CD4-positive, alpha-beta T cell treated with Interleukin-12 subunit alpha and Interleukin-12 subunit beta, for 1 hour (primary cell): ENCODE measurements at regions not wholly inside any gene's neighbourhood (a gene's known extent, or its start where the extent isn't known, plus 50 kb on each side); places are given as distances from the start of the nearest gene placed in this dataset.
"Not testable (repeated sequence)": the region's sequence is repeated elsewhere in the genome, so short reads cannot be mapped to it uniquely, and the experiment has no call there.

ENCODE experiments used
- DNase-seq: peaks from one replicate; pipeline ENCODE4 v3.0.0-alpha.2; 2020

DNA sequence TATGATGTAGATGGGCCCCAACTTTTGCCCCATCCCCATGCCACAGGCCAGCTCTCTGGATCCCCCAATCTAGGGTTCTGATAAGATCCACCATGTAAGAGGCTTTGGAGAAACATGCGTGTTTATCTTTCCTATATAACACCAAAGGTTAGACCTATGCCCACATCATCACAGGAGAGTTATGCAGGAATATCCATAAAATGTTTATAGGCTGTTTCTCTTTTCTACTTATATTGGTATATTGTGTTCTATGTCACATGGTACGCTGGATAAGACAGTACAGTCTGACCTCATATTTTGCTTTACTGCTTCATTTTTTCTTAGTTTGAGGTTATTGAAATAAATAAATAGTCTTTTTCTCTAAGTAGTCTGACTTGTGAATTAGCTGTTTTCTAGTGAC lies 1013.9 kb upstream of the GYPC start:
- DNase-seq: no peak

DNA sequence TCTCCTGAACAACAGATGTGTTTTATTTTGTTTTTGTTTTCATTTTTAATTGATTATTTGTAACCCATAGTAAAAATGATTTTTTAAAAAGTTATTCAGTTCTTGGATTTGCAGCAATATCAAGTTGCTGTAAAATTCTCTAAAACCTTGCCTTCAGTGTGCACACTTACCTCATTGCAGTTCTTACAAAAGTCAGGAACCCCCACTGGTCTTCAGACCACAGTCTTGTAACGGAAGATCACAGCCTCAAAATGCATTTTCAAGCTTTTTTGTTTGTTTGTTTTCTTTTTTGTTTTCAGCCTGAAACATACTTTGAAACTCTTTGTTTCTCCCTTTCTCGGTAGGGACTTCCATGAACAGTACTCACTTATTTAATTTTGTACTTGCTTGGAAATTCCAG lies 1012.8 kb upstream of the GYPC start:
- DNase-seq: no peak

DNA sequence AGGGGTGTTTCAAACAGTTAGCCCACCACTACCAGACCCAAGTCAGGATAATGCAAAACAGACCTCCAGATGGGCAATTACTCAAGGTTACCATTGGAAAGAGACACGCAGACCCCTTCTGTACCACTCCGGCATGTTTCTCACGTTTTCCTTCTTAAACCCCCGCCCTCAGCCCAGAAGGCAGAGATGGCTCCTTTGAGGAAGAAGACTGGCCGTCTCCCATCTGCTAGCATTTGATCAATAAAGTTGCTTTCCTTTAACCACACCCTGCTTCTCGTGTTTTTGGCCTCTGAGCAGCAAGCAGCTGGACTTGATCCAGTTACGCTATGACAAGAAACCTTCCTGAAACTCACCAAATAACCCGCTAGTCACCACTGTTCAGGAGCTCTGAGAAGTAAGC lies 1012.4 kb upstream of the GYPC start:
- no peak for DNase-seq

DNA sequence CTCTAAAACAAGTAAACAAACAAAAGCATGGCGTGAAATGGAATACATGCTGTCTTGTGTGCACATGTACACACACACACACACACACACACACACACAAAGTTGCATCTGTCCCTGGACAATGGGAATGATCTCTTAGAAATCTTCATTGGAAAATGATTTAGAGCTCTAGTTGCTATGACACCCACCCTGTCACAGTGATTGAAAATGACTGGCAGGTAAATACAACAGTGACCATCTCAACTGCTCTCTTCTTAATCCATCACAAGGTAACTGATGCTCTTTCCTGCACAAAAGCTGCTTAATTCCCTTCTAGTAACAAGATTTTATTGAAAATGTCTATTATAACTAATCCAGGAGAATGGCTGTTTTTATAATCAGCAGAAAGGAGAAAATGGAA lies 1011.7 kb upstream of the GYPC start:
- no peak for DNase-seq

DNA sequence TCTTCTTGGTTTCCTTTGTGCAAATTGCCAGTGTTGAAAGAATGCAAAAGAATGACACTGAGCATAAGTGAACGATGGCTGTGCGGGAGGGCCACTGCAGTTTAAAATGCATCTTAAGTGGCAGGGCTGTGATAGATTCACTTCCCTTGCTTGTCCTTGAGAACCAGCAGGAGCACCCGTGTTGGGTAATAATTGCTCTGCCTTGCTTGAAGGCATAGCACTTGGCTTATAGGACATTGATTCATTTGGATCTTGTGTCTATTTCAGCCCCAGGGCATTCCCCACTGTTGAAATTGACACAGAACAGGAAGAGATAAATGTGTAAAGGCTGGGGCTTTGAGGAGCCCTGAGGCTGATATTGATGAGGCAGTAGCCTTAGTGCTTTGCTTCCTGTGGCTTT lies 1003.7 kb upstream of the GYPC start:
- no peak for DNase-seq

DNA sequence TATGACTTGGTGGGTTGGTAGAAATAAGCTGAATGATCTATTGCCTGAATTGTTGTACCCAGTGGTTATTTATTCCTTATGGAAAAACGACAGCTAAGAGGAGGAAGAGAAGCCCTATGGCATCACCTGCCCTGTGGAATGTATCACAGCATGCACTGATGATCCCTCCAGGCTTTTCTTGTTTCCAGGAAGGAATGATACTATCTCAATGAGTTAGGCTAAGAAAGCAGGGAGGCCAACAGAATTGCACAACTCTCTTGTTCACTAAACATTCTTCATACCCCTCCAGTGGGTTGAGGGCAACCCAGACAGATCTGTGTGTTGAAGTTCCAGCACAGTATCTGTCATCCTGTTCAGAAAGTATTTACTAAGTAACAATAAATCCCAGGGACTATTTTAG lies 1001.7 kb upstream of the GYPC start:
- no peak for DNase-seq

DNA sequence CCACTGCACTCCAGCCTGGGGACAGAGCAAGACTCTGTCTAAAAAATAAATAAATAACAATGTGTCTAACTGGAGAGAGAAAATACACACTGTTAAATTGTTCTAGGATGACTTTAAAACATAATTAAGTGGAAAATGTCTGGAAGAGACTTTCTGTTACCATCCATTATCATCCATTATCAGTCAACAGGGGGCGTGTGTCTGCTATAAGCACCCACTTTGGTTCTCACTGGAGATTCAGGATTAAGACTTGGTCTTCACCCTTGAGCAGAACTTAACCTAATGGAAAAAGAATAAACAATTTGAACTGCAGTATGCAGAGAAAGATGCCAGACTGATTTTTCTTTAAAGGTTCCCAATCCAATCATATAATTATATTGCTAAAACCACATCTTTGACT lies 999.8 kb upstream of the GYPC start:
- no peak for DNase-seq

DNA sequence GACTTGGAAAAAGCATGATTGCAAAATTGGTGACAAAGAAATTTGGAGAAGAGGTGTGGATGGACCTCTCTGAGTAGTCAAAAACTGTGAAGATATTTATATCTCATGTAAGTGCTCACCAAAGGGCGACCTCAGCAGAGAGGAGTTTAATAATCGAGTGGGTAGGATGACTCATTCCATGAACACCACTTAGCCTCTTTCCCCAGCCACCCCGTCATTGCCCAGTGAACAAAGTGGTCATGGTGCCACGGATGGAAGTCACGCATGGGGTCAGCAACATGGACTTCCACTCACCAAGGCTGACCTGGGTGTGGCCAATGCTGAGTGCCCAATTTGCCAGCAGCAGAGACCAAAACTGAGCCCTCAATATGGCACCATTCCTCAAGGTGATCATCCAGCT lies 997.4 kb upstream of the GYPC start:
- DNase-seq: no peak

DNA sequence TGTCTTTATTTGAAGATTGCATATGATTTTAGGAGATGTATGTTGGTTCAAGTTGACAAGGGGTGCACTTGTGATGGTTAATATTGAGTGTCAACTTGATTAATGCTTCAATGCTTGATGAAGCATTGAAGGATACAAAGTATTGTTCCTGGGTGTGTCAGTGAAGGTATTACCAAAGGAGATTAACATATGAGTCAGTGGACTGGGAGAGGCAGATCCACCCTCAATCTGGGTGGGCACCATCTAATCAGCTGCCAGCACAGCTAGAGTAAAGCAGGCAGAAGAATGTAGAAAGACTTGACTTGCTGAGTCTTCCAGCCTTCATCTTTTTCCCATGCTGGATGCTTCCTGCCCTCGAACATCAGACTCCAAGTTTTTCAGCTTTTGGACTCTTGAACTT lies 995.6 kb upstream of the GYPC start:
- not testable (repeated sequence) for DNase-seq

DNA sequence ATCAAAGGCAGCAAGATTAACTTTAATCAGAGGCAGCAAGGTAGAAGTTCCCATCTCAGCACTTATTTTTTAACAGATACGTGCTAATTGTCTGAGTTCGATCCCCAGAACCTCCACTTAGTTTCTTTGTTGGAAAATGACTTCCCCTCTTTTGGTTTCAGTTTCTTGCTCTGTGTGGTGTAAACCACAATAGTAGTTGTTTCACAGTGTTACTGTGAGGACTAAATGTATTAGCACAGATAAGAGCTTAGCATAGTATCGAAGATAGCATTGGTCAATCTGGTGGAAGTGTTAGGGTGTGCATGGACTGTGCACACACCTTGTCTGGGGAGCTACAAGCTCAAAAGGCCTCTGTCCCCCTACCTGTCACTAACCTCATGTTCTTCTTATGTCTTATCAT lies 988.3 kb upstream of the GYPC start:
- DNase-seq: no peak

DNA sequence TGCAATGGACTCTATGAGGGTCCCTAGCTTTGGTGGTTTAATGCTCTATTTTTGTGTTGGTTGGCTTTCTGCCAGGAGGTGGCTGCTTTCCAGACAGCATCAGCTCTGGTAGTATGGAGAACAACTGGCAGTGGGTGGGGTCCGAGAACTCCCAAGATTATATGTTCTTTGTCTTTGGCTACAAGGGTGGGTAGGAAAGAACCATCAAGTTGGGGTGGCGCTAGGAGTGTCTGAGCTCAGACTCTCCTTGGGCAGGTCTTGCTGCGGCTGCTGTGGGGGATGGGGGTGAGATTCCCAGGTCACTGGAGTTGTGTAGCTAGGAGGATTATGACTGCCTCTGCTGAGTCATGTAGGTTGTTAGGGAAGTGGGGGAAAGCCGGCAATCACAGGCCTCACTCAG lies 976.1 kb upstream of the GYPC start:
- no peak for DNase-seq

DNA sequence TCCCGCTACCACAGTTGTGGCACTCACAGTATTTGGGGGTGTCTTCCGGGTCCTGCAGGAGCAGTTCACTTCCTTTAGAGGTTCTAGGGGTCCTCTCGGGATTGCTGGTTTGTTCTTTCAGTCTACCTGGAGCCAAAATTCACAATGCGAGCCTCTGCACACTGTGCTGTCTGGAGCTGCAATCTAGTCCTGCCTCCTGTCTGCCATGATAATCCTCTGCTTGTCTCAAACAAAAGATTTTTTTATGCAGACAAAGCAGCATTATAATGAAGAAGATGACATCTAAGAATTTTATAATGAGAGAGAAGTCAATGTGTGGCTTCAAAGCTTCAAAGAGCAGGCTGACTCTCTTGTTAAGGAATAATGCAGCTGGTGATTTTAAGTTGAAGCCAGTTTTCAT lies 975.1 kb upstream of the GYPC start:
- DNase-seq: no peak

DNA sequence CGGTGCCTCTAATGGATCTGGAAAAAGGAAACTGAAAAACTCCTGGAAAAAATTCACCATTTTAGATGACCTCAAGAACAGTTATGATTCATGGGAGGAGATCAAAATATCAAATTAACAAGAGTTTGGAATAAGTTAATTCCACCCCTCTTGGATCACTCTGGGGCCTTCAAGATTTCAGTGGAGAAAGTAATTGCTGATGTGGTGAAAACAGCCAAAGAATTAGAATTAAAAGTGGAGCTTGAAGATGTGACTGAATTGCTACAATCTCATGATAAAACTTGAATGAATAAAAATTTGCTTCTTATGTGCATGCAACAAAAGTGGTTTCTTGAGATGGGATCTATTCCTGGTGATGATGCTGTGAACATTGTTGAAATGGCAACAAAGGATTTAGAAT lies 974.4 kb upstream of the GYPC start:
- DNase-seq: no peak

DNA sequence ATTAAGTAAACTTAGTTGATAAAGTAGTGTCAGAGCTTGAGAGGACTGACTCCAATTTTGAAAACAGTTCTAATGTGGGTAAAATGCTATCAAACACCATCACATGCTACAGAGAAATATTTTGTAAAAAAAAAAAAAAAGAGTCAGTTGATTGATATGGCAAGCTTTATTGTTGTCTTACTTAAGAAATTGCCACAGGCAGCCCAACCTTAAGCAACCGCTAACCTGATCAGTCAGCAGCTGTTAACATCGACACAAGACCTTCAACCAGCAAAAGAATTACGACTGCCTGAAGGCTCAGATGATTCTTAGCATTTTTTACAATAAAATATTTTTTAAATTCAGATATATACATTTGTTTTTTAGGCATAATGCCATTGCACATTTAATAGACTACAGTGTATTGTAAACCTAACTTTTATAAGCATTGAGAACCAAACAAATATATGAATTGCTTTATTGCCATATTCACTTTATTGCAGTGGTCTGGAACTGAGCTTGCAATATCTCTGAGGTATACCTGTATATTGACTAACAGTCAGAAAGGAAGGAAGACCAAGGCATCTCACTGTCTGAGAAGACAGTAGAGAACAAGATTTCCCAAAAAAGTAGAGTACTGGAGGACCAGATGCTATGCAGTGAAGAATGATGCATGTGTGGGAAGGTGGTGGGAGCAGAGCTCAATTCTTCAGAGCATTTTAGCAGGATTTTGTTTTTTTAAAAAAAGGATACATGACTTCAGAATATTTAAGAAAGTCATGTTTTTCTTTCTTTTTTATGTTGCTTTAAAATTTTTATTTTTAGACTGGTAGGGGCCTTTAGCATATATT lies 973.8 kb upstream of the GYPC start:
- no peak for DNase-seq

DNA sequence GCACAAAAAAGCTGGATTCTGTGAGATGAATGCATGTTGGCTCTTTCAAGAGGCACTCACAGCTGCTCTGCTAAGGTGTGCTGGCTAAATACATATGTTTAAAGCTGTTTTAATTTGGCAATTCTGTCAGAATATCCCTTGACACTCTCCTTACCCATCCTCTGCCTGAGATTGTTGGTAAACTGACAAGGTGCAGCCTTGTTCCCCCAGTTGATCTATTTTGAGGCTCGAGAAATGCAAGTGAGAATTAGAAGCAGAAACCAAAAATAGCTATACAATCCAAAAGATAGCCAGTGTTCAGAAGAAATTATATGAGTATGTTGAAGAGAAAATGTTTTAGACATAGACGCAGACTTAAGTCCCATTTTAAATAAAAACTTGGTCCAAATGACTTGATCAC lies 971.7 kb upstream of the GYPC start:
- no peak for DNase-seq

DNA sequence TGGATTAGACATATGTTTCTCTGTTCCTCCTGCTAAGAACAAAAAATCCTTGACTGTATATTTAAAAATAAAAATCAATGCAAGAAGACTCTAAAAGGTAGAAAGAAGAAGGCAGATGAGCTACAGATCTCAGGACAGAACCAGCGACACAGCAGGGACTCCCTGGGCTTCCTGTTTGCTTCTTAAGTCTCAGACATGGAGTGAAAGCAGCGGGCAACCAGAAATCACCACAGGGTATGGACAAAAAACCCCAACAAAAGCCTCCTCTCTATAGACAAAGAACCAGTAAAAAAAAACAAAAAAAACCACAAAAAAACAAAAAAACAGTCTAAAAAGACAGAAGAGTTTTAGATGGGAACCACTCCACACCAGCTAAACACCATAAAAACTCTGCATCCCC lies 971.0 kb upstream of the GYPC start:
- DNase-seq: no peak

DNA sequence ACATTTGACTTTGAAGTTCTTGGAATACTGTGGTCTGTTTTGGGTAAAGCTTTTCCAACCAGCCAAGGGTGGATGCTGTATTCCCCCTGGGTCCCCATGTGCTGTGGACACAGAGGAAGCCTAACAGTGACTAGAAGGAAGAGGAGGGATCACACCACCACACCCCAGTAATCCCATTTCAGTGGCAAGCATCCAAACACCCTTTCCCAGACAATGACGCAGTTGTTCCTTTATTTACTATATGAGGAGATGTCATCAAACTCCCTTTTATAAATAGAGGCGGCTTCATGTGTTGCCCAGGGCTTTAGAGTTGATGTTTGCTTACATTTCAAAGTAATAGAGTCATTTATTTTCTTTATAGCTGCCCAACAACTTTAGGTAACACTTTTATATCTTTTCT lies 959.4 kb upstream of the GYPC start:
- no peak for DNase-seq

DNA sequence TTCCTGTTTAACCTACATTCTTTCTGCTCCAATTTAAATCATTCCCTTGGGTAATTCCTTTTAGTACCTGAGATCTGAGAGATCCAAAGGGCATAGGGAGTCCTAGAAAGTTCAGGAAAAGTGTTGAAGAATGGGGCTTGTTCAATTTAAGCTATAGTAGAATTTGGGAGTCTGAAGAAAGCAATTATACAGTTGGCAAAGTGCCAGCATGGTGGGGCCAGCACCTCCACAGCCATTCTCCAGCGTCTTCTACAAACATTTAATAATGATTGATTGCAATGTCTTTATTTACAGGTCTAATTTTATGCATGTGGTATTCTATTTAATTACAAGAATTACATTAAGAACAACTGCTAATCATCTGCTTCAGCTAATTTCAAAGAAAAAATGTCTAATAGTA lies 957.7 kb upstream of the GYPC start:
- no peak for DNase-seq

DNA sequence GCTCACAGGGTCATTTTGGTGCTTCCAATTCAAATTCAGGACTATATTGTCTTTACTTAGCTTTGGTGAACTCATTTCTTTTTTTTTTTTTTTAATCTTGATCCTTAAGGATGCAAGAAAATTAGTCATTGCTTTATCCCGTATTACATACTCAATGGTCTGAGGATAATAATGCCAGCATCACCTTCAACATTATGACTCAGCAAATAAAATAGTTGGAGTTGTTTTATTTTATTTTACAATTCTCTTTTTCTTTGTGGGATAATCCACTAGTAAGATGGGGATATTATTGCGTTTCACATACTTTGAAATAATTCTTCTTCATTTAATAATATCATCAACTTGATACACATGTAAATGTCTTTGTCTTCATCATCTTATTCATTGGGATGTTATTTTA lies 954.9 kb upstream of the GYPC start:
- DNase-seq: no peak

DNA sequence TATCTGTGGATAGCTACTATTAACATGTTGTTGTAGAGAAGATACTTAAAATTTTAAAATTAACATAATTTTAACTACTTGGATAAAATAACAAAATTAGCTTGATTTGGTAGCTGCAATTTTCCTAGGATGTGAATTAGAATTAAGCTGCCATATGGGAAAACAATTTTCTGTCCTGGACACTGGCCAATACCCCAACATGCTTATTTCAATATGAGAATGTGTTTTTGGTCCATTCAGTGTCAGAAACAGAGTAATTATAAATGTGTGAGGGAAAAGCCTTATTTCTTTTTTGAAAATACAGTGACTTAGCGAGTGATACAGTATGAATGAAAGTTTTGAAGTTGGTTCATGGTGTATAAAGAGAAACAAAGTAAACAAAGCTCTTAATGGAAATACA lies 948.3 kb upstream of the GYPC start:
- DNase-seq: no peak

DNA sequence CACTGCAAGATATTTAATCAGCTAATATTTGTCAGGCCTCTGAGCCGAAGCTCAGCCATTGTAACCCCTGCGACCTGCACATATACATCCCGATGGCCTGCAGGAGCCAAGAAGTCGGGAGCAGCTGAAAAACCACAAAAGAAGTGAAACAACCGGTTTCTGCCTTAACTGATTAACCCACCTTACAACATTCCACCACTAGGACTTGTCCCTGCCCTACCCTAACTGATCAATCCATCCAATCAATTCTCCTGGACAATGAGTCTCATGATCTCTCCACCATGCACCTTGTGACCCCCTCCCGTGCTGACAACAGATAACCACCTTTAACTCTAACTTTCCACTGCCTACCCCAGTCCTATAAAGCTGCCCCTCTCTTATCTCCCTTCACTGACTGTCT lies 945.4 kb upstream of the GYPC start:
- no peak for DNase-seq

DNA sequence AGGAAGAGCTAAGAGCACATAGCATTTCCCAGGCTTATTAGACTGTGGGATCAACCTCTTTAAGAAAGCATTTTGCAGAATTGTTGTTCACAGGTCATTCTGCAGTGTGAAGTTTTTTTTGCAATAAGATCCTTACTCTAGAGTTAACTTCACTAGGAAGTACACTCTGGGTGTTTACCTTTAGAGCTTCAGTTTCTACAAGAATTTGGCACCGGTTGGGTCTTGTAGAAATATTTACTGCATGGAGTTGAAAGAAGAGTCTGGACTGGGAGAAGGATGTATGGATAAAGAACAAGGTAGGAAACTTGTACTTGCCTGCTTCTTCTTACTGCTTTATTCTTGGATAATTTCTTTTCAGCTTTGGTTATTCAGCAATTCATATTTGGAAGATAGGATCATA lies 944.9 kb upstream of the GYPC start:
- DNase-seq: no peak

DNA sequence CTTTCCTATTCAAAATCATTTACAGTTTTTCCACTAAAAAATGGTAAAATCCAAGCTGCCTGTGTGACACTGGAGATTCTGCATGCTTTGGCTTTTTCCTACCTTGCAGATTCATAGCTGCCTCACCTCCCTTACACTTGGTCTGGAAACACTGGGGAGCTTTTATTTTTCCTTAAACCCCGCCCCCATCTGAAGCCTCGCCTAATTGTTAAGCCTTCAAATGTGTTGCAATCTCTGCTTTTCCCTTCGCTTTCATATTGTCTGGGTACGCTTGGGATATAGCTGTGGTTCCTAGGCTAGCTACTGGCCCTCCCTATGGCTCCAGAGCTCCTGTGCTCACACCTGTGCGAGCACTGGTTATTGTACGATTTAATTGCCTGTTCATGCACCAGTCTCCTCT lies 942.4 kb upstream of the GYPC start:
- no peak for DNase-seq

DNA sequence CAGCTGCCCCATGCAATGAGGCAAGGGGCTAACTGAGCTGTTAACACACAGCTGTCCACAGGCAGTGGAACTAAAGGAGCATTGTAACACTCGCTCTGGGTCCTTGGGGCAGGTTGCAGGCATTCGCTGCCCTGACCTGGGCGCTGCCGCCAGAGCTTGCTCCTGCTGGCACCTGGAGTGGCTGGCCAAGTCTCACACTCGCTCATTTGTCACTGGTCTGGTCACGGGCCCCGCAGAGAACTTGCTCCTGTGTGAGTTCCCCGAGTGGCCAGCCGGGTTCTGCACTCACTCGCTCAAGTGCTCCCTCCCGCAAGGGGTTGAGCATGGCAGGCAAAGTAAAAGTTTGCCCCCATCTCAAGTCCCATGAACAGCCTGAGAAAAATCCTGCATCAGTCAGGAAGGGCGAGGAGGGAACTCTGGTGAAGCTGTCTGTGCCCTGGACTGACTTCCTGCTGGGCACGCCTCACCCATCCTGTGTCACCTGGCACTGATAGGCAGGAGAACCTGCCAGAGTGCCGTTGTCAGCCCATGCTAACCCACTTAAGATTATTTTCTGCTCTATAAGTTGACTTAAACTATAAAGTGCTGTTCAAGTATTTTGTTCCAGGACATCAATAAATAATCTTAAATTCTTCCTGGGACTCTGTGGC lies 934.8 kb upstream of the GYPC start:
- no peak for DNase-seq

DNA sequence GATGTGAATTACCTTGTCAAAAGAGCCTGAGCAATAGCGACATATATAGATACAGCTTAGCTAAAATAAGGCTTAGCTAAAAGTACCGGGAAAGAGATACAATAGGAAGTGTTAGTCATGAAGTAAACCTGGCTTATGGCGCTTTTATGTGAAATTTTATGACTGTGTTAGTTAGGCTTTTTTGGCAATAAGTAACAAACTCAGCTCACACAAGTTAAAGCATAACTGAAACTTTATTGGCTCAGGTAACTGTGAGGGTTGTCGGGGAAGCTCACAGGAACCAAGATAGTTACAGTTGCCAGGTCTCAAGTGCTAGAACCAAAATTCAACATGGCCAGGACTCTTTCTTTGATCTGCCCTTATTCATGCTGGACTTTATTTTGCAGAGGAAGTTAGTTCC lies 925.0 kb upstream of the GYPC start:
- no peak for DNase-seq
